ENCODE measurements at regions not wholly inside any gene's neighbourhood (a gene's known extent, or its start where the extent isn't known, plus 50 kb on each side); places are given as distances from the start of the nearest gene placed in this dataset.

- TF ChIP-seq CTCF (IDR thresholded peaks at IDR 0.05) (no peak), POLR2A (IDR thresholded peaks at IDR 0.05) (no peak)
These were observed 127.8 kb upstream of the TIAM1 start for GRCh38 chr21:31471865-31472264.

Measured in lower leg skin (tissue), 3 donors.